ENCODE measurements at regions not wholly inside any gene's neighbourhood (a gene's known extent, or its start where the extent isn't known, plus 50 kb on each side); places are given as distances from the start of the nearest gene placed in this dataset.

DNA sequence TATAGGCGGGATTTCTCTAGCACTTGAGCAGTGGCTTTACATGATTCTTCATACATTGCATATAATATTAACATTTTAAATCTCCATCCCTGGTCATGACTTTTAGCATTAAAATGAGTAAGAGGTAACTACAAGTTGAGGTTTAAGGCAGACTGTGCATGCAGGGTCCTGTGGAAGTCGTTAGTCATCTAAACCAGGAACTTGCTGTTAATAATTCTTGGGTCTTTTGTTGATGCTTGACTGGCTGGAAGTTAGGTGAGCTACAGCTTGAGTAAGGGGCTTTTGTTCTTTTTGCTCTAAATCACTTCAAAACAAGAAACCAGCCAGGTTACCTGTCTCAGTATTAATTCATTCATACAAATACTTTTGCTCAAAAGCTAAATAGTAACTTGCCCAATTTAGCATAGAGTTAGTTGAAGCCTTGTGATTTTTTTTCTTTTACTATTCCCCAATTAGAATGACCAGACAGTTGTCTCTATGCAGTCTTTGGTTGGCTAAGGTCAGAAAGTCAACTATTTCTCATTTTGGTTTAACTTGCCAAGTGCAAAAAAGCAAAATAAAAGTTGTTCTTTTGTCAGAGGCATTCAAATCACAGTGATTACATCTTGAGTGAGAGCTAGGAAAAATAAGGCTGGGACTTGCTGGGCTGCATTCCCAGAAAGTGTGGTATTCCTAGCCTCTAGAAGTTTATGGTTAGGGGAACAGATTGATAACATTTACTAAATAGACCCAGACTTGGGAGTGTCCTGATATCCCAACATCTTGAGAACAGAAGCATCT lies 516.9 kb downstream of the PDHA2 start:
- Mint-ChIP-seq H3K27ac (ENCODE audit: unreplicated experiment) (no peak overlapping the region), H3K9me3 (no peaks in the 10 kb centered on the region), H3K4me1 (peaks cover 4% of the 10 kb centered on the region), H3K4me3 (no peak overlapping the region), H3K36me3 (ENCODE audit: low read depth) (no peaks in the 10 kb centered on the region), H3K27me3 (ENCODE audit: low read depth) (no peaks in the 10 kb centered on the region)
- TF ChIP-seq, protein P1, sequence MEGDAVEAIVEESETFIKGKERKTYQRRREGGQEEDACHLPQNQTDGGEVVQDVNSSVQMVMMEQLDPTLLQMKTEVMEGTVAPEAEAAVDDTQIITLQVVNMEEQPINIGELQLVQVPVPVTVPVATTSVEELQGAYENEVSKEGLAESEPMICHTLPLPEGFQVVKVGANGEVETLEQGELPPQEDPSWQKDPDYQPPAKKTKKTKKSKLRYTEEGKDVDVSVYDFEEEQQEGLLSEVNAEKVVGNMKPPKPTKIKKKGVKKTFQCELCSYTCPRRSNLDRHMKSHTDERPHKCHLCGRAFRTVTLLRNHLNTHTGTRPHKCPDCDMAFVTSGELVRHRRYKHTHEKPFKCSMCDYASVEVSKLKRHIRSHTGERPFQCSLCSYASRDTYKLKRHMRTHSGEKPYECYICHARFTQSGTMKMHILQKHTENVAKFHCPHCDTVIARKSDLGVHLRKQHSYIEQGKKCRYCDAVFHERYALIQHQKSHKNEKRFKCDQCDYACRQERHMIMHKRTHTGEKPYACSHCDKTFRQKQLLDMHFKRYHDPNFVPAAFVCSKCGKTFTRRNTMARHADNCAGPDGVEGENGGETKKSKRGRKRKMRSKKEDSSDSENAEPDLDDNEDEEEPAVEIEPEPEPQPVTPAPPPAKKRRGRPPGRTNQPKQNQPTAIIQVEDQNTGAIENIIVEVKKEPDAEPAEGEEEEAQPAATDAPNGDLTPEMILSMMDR (conservative IDR thresholded peaks at IDR 0.05): no peak
- no peak for DNase-seq (ENCODE audit: low read depth, low spot score)

DNA sequence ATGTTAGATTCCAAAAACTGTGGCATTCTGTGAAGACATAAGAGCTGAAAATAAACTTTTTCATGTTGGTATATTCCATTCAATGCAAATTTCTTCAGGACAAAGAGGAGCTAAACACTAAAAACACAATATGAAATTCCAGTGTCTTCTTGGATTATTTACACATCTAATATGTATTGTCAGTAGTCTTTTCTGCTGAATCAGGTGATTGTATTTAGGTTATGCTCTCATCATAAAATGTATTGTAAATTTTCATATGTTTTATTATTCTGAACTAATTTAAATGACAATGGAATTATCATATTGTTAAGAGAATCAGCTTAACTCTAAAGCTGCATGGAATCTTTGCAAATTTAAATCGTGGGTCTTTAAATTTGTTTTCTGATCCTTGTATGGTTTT lies 526.7 kb downstream of the PDHA2 start:
- H3K27ac Mint-ChIP-seq (ENCODE audit: unreplicated experiment): no peak overlapping the region
- no peaks in the 10 kb centered on the region for H3K4me1 Mint-ChIP-seq
- H3K4me3 Mint-ChIP-seq: no peak overlapping the region
- peaks cover 9% of the 10 kb centered on the region for H3K36me3 Mint-ChIP-seq (ENCODE audit: low read depth)
- no peaks in the 10 kb centered on the region for H3K27me3 Mint-ChIP-seq (ENCODE audit: low read depth)
- TF ChIP-seq, protein P1 (conservative IDR thresholded peaks at IDR 0.05): no peak
- H3K9me3 Mint-ChIP-seq: peaks cover 17% of the 10 kb centered on the region
- DNase-seq (ENCODE audit: low read depth, low spot score): no peak

- H3K27me3 Mint-ChIP-seq (ENCODE audit: low read depth): no peaks in the 10 kb centered on the region
- no peak for DNase-seq (ENCODE audit: low read depth, low spot score)
- no peaks in the 10 kb centered on the region for H3K4me1 Mint-ChIP-seq
These were observed 535.5 kb downstream of the PDHA2 start for GRCh38 chr4:96375367-96375766.

GRCh38 chr4:96379524-96379923 lies 539.6 kb downstream of the PDHA2 start:
- H3K27me3 Mint-ChIP-seq (ENCODE audit: low read depth): no peaks in the 10 kb centered on the region
- no peak overlapping the region for H3K4me3 Mint-ChIP-seq
- H3K4me1 Mint-ChIP-seq: no peaks in the 10 kb centered on the region
- TF ChIP-seq, protein P1 (conservative IDR thresholded peaks at IDR 0.05): no peak
- H3K27ac Mint-ChIP-seq (ENCODE audit: unreplicated experiment): no peak overlapping the region
- H3K36me3 Mint-ChIP-seq (ENCODE audit: low read depth): no peaks in the 10 kb centered on the region
- H3K9me3 Mint-ChIP-seq: no peaks in the 10 kb centered on the region
- no peak for DNase-seq (ENCODE audit: low read depth, low spot score)

More at GRCh38 chr4:96375367-96375766, 535.5 kb downstream of the PDHA2 start:
- Mint-ChIP-seq H3K4me3 (no peak overlapping the region), H3K9me3 (peaks cover 4% of the 10 kb centered on the region), H3K27ac (ENCODE audit: unreplicated experiment) (no peak overlapping the region), H3K36me3 (ENCODE audit: low read depth) (peaks cover 2% of the 10 kb centered on the region)
- TF ChIP-seq, protein P1 (conservative IDR thresholded peaks at IDR 0.05): no peak

- H3K36me3 Mint-ChIP-seq (ENCODE audit: low read depth): no peaks in the 10 kb centered on the region
- TF ChIP-seq, protein P1 (conservative IDR thresholded peaks at IDR 0.05): no peak
- no peaks in the 10 kb centered on the region for H3K9me3 Mint-ChIP-seq
- H3K27me3 Mint-ChIP-seq (ENCODE audit: low read depth): no peaks in the 10 kb centered on the region
- H3K27ac Mint-ChIP-seq (ENCODE audit: unreplicated experiment): no peak overlapping the region
- H3K4me3 Mint-ChIP-seq: no peak overlapping the region
- no peak for DNase-seq (ENCODE audit: low read depth, low spot score)
- H3K4me1 Mint-ChIP-seq: no peaks in the 10 kb centered on the region
These were observed 540.2 kb downstream of the PDHA2 start for GRCh38 chr4:96380106-96380505.

Data from neural crest cell (in vitro differentiated cells).